Inflammatory macrophage treated with lipopolysaccharide for 1 hour (primary cell): ENCODE measurements at regions not wholly inside any gene's neighbourhood (a gene's known extent, or its start where the extent isn't known, plus 50 kb on each side); places are given as distances from the start of the nearest gene placed in this dataset.

ENCODE experiments used
- DNase-seq, 2 donors: peaks; one replicate each; pipeline ENCODE4 v3.0.0-alpha.2; 2020 to 2022

- no peak for DNase-seq
Measured at GRCh38 chr3:157794771-157795170, 291.6 kb upstream of the VEPH1 start.

- DNase-seq: no peak
Measured at GRCh38 chr3:157793745-157794144, 290.5 kb upstream of the VEPH1 start.

DNA sequence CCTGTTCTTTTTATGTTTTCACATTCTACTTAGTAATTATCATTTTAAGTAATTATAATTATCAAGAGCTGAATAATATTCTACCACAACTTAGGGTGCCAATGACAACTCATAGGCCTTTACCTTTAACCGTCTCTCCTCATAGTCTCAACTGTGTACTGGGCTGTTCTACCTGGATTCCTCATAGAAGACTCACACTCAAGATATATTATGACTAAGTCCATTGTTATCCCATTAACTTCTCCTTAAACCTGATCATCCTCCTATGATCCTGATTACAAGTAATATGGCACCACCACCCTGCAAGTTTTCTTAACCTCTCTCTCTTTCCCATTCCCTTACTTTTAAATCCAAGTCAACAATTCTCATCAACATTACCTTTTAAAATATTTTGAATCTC is 285.9 kb upstream of the VEPH1 start:
- DNase-seq: no peak

- no peak for DNase-seq
Measured at GRCh38 chr3:157786618-157787017, 283.4 kb upstream of the VEPH1 start.

DNA sequence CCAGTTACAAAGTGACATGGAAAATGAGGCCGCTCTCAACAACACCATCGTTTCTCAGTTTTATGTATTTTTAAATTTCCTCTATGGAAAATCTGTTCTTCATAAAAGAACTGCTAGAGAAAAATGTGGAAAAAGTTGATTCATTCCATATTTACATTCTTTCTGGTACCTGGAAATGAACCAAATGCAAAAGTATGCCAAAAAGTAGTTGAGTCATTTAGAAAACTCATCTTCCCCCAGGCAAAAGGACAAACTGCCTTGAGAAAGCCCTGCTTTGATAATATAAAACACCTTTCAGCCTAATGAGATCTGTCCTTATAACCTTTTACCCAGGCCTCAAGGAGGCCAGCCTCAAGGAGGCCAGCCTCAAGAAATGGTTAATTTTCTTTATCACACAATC is 283.0 kb upstream of the VEPH1 start:
- no peak for DNase-seq

DNA sequence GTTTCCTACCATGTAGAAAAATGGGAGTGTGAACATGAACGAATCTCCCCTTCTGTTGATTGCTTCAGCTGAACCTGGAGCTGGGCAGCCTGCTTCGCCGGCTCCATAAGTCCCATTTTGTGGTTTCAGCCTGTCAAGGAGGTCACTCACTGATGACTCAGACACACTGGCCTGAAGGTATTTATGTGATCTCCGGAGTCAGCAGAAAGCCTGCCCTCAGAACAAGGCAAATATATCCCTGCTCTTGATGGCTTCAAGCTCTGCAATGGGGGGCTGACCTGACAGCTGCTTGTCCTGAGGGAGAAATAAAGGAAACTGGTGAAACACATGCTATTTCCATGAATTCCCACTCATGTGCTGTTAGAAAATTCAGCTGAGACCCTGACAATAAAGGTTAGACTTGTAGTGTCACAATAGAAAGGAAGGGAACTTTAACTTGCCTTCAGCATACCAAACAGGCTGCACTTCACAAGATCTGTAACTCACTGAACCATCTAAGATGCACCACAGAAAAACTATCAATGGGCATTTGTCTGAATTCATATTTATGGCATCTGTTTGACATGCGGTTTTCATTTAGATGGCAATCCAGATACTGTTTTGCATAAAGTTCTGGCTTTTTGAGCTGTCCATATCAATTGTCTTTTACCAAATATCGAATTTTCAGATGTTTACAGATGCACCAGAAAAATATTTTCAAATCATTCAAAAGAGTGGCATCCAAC is 282.0 kb upstream of the VEPH1 start:
- DNase-seq: no peak

DNA sequence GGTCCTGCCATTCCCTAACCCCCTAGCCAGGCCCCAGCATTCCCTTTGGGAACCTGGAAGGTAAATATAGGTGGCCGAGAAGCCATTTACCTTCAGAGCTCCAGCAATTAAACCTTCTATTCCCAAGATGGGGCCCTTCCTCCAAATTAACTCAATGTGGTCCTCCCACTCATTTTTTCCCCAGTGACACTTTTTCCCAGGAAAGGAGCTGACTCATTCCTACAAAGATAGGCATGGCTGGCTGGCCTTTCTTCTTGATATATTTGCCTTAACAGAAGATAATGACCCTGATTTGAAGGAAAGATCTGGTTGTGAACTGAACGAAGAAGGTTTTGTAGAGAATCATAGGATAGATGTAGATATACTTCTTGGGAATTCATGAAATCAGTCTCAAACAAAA is 279.0 kb upstream of the VEPH1 start:
- DNase-seq: no peak

GRCh38 chr3:157776861-157777260 is 273.6 kb upstream of the VEPH1 start:
- DNase-seq: no peak

DNA sequence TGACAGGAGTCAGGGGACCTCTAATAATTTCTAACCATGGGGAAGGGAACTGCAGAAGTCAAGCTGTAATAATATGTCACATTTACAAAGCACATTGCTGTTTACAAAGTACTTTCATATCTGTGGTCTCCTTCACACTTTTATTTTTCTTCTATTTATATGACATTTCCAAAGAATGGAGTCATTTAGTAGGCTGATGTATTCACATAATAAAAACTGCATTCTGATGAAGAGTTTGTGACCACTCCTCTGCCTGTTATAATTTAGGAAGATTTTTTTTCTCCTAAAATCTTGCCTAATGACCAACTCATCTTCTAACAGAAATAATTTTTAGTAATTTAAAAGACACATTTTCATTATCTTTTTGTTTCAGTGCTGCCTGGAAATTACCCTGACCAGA is 272.2 kb upstream of the VEPH1 start:
- no peak for DNase-seq

- DNase-seq: no peak
Measured at GRCh38 chr3:157769378-157769777, 266.2 kb upstream of the VEPH1 start.

DNA sequence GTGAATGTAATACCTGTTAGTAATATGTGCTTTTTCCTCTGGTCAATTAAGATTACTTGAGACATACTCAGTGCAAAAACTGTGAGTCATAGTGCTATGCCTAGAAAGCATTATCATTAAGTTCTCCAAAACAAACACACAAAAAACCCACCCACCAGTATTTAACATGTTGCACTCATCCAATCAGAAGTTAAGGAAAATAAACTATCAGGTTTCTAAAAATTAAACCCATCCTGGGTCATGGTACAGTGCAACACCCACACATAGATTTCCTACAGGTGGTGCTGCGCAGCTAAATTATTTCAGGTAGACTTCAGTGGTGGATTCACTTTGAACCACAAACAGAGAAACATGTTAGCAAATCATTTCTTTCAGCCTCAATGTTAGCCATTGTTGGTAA is 264.4 kb upstream of the VEPH1 start:
- no peak for DNase-seq

- no peak for DNase-seq
Measured at GRCh38 chr3:157763644-157764043, 260.4 kb upstream of the VEPH1 start.

GRCh38 chr3:157759311-157759710 is 256.1 kb upstream of the VEPH1 start:
- no peak for DNase-seq

GRCh38 chr3:157755233-157755632 is 252.0 kb upstream of the VEPH1 start:
- DNase-seq: no peak

GRCh38 chr3:157754451-157754850 is 251.2 kb upstream of the VEPH1 start:
- no peak for DNase-seq

DNA sequence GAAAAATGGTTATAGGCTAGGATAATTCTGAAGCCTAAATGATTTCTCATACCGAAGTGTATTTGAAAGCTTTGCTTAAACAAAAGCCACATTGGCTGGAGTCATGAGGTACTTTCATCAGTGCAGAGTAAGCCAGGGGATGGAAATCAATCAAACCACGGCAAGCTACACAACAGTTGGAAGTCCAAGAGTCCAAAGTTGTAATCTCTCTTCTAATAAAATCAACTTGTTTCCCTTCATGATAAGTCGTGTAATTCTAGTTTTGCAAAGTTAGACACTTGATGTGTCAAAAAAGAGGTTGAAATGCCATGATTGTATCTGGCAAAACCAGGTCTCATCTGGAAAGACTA is 250.5 kb upstream of the VEPH1 start:
- DNase-seq: no peak

DNA sequence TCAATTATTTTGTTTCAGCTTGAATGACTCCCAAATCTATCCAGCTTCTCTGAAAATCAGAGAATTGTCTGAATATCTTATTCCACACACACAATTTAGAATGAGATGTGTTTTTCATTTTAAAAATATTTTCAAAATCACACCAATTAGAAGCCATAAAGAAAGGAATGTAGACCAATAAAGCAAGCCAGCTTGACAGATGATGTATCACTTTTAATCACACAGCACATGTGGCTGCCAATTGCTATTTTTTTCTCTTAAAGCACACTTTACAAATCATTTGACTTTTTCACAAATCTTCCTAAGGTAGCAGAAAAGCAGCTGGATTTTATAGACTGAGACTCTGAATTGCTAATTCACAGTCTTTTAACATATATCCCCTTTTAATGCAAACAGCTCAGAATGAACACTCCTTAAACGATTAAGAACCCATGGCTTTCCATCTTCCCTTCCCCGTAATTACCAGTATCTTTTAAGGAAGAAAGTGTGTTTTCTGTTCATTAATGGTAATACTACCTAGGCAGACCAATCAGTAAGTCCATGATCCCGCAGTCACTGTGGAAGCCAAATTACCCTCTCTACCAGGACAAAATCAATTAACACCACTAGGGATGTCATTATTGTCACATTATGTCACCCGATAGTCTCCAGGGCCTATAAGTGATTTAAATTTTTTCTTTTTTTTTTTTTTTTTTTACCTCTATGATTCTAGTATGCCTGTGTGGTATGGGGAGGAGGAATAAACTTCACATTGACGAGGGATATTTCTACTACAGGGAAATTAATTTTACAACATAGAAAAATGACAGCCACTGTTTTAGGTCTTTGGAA is 250.0 kb upstream of the VEPH1 start:
- no peak for DNase-seq

DNA sequence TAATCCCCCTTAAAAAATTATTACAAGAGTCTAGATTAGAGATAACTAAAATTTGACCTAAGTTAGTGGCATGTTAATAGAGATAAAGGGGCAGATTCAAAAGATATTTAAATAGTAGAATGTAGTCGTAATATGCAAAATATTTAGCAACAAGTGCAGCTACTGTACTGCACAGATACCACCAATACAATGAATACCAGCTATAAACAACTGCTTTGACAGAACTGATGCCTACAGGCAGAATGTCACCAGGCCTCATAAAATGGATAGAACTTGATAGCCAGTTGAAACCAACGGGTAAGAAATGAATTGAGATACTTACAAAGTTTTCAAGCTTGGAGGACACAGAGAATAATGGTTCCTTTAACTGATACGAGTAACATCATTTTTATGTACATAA is 249.3 kb upstream of the VEPH1 start:
- DNase-seq: no peak

GRCh38 chr3:157751386-157751785 is 248.2 kb upstream of the VEPH1 start:
- DNase-seq: no peak

- no peak for DNase-seq
Measured at GRCh38 chr3:157746391-157746790, 243.2 kb upstream of the VEPH1 start.

- no peak for DNase-seq
Measured at GRCh38 chr3:157741607-157742006, 238.4 kb upstream of the VEPH1 start.

GRCh38 chr3:157738441-157738840 is 235.2 kb upstream of the VEPH1 start:
- no peak for DNase-seq

DNA sequence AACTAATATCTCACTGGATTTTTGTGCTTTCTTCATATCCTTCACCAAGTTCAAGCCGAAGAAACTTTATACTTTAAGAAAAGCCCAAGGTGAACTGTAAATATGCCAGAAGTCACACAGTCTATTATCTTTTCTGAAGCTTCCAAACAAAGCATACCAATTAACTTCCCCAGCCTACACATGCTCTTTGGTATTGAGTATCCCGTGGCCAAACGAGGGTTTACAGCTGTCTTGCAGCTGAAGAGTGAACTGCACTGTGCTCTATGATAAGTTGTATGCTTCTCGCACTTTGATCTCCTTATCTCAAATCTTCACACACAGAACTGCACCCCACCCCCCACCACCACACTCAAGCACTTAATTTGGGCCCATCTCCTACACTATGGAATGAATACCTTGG is 215.6 kb upstream of the VEPH1 start:
- DNase-seq: no peak

DNA sequence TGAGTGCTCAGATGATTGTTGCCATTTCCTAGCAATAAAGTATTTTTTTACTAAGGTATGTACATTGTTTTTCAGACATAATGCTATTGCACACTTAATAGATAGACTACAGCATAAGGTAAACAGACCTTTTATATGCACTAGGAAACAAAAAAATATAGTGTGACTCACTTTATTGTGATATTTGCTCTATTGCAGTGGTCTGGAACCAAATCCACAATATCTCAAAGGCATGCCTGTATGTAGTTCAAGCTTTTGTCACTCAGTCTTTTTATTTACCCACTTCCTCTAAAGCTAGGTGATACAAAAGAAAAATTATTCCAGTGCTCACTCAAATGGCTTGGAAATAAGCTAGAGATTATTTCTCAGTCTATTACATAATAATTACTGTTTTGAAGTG is 209.9 kb upstream of the VEPH1 start:
- DNase-seq: no peak

- DNase-seq: no peak
Measured at GRCh38 chr3:157705258-157705657, 202.0 kb upstream of the VEPH1 start.
